Liver (tissue), 8 donors: ENCODE measurements at regions not wholly inside any gene's neighbourhood (a gene's known extent, or its start where the extent isn't known, plus 50 kb on each side); places are given as distances from the start of the nearest gene placed in this dataset.

Source experiments
- DNase-seq: peaks from one replicate; pipeline ENCODE4 v3.0.0-alpha.2; 2017; ENCODE audit warnings: low spot score
- H3K27ac ChIP-seq, 2 donors: one replicate each; pipeline ENCODE4 v1.7.0; 2013; ENCODE audit warnings: inconsistent platforms in 2 of 2, low read length in 2 of 2, control low read depth in 1 of 2, low read depth in 1 of 2, mild to moderate bottlenecking in 1 of 2
- H3K27me3 ChIP-seq, 4 donors: one replicate each; pipeline versions ENCODE4 v1.6.1 to v1.7.0; 2013; ENCODE audit warnings: low read length in 3 of 4, inconsistent platforms in 1 of 4, mild to moderate bottlenecking in 1 of 4, moderate library complexity in 1 of 4; ENCODE audit not compliant: control insufficient read depth in 4 of 4, insufficient read depth in 4 of 4
- H3K36me3 ChIP-seq, 4 donors: one replicate each; pipeline versions ENCODE4 v1.6.1 to v1.7.0; 2013; ENCODE audit warnings: low read length in 3 of 4, mild to moderate bottlenecking in 3 of 4, low read depth in 1 of 4, moderate library complexity in 1 of 4; ENCODE audit not compliant: control insufficient read depth in 4 of 4, insufficient read depth in 3 of 4
- H3K4me1 ChIP-seq, 4 donors: one replicate each; pipeline versions ENCODE4 v1.6.1 to v1.7.0; 2013; ENCODE audit warnings: low read length in 3 of 4, mild to moderate bottlenecking in 3 of 4, moderate library complexity in 1 of 4; ENCODE audit not compliant: control insufficient read depth in 4 of 4, insufficient read depth in 4 of 4
- H3K4me3 ChIP-seq, 3 donors: one replicate each; pipeline versions ENCODE4 v1.6.1 to v1.7.0; 2013; ENCODE audit warnings: low read length in 3 of 3, control low read depth in 1 of 3, low read depth in 1 of 3, mild to moderate bottlenecking in 1 of 3
- H3K9ac ChIP-seq, 2 donors: one replicate each; pipeline ENCODE4 v1.7.0; 2013; ENCODE audit warnings: low read length in 2 of 2, mild to moderate bottlenecking in 2 of 2, moderate library complexity in 2 of 2, control low read depth in 1 of 2, low read depth in 1 of 2
- H3K9me3 ChIP-seq, 4 donors: one replicate each; pipeline versions ENCODE4 v1.6.1 to v1.7.0; 2013; ENCODE audit warnings: low read length in 3 of 4; ENCODE audit not compliant: control insufficient read depth in 4 of 4
- EGR1 ChIP-seq, 2 donors: IDR thresholded peaks; 2 replicates each; pipeline ENCODE4 v1.6.1; 2016 to 2018; ENCODE audit warnings: antibody characterized with exemption in 2 of 2, low read depth in 2 of 2
- FOXA1 ChIP-seq: IDR thresholded peaks from 2 replicates; pipeline ENCODE4 v1.6.1; 2016; ENCODE audit warnings: antibody characterized with exemption
- FOXA2 ChIP-seq: IDR thresholded peaks from 2 replicates; pipeline ENCODE4 v1.6.1; 2016; ENCODE audit warnings: antibody characterized with exemption
- GABPA ChIP-seq, 2 donors: IDR thresholded peaks in 1 of 2; conservative IDR thresholded peaks in 1 of 2; 2 replicates each; pipeline ENCODE4 v1.6.1; 2016; ENCODE audit warnings: antibody characterized with exemption in 2 of 2, mild to moderate bottlenecking in 1 of 2, moderate library complexity in 1 of 2
- HNF4A ChIP-seq, 2 donors: conservative IDR thresholded peaks; 2 replicates each; pipeline ENCODE4 v1.6.1; 2016; ENCODE audit warnings: antibody characterized with exemption in 2 of 2, mild to moderate bottlenecking in 2 of 2
- HNF4G ChIP-seq: IDR thresholded peaks from 2 replicates; pipeline ENCODE4 v1.6.1; 2016; ENCODE audit warnings: antibody characterized with exemption
- JUND ChIP-seq, 2 donors: IDR thresholded peaks; 2 replicates each; pipeline ENCODE4 v1.6.1; 2016; ENCODE audit warnings: antibody characterized with exemption in 2 of 2
- NR2F2 ChIP-seq: IDR thresholded peaks from 2 replicates; pipeline ENCODE4 v1.6.1; 2016; ENCODE audit warnings: antibody characterized with exemption
- RXRA ChIP-seq, 2 donors: IDR thresholded peaks; 2 replicates each; pipeline ENCODE4 v1.6.1; 2017 to 2018; ENCODE audit warnings: antibody characterized with exemption in 2 of 2, mild to moderate bottlenecking in 1 of 2
- SP1 ChIP-seq: IDR thresholded peaks from 2 replicates; pipeline ENCODE4 v1.6.1; 2018; ENCODE audit warnings: antibody characterized with exemption, mild to moderate bottlenecking
- TAF1 ChIP-seq: conservative IDR thresholded peaks from 2 replicates; pipeline ENCODE4 v1.6.1; 2016; ENCODE audit warnings: antibody characterized with exemption, mild to moderate bottlenecking
- YY1 ChIP-seq: IDR thresholded peaks from 2 replicates; pipeline ENCODE4 v1.6.1; 2016; ENCODE audit warnings: antibody characterized with exemption, mild to moderate bottlenecking
- WGBS: extraction: QIAGEN DNeasy Blood & Tissue Kit; methylation state at CpG from one replicate; pipeline ENCODE4 v1.1.7; 2013; 5-methylcytosine and 5-hydroxymethylcytosine counted together
- TF ChIP-seq, protein P1 (sequence below): IDR thresholded peaks from 2 replicates; pipeline ENCODE4 v1.6.1; 2016; ENCODE audit warnings: antibody characterized with exemption
- TF ChIP-seq, protein P2 (sequence below): fragments of 150-350 bp; IDR thresholded peaks from 2 replicates; pipeline ENCODE4 v1.5.1; 2017; ENCODE audit warnings: improper control_type of control experiment, low read depth, low read length; ENCODE audit not compliant: missing input control
- TF ChIP-seq, protein P3 (sequence below): IDR thresholded peaks from 2 replicates; pipeline ENCODE4 v1.6.1; 2016; ENCODE audit warnings: antibody characterized with exemption, mild to moderate bottlenecking
- TF ChIP-seq, protein P4 (sequence below): IDR thresholded peaks from 2 replicates; pipeline ENCODE4 v1.6.1; 2016; ENCODE audit warnings: antibody characterized with exemption
- TF ChIP-seq, protein P5 (sequence below): IDR thresholded peaks from 2 replicates; pipeline ENCODE4 v1.6.1; 2016; ENCODE audit warnings: antibody characterized with exemption
- donor health status: healthy.
- donor health status: healthy.
- donor health status: healthy.
- donor health status: healthy.
- donor health status: healthy.

DNA sequence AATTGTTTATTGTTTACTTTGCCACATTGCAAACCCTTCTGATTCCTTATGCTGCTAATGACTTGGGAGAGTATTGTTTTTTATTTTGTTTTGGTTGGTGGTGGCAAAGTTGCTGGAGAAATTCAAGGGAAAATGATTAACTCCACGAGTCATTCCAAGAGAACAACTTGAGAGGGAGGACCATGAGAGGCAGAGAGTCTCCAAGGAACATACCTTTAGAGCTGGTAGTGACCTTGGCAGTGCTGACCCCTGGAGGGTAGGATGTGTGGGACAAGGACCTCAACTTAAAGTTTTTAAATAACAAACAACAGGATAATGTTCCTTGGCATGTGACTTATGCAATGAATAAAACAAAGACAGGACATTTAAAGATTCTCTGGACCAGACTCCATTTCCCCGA is 139.7 kb downstream of the LRRC70 start (continued):
- TF ChIP-seq, protein P1, sequence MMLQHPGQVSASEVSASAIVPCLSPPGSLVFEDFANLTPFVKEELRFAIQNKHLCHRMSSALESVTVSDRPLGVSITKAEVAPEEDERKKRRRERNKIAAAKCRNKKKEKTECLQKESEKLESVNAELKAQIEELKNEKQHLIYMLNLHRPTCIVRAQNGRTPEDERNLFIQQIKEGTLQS: no peak
- TF ChIP-seq HNF4G (no peak), TAF1 (no peak), HNF4A (conservative IDR thresholded peaks at IDR 0.05) (no peak)

DNA sequence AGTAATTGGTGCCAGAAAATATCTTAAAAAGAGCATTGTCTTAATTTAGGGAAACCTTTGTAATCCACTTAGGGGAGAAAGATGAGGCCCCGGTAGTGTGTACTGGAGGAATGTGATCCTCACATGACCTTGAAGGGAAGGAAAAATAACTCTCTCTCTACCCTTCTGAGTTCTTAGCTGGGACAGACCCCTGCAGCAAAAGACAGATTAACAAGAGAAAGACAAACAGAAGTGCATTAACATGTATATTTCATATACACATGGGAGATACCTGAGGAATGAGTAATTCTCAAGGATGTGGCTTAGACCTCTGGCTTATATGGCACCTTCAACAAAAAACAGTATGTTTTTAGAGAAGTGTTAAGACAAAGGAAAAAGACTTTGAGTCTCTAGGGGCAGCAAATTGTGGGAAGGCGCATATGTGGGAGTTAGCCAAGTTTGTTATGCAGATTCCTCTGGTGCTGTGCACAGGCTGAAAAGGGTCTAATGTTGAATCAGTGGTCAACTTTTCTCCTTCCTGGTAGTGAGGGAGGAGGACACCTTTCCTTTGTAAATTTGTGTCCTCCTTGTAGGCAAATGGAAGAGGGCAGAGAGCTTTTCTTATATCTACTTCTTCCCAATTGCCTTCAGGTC is 138.8 kb downstream of the LRRC70 start:
- Histone ChIP-seq H3K4me3 (no peak overlapping the region), H3K27ac (no peak overlapping the region), H3K36me3 (no peaks in the 10 kb centered on the region), H3K9ac (no peak overlapping the region), H3K4me1 (no peaks in the 10 kb centered on the region), H3K9me3 (no peaks in the 10 kb centered on the region), H3K27me3 (no peaks in the 10 kb centered on the region)
- DNase-seq: no peak
- WGBS: 85% methylated on average over 2 of the region's 2 CpGs
- TF ChIP-seq, protein P2, sequence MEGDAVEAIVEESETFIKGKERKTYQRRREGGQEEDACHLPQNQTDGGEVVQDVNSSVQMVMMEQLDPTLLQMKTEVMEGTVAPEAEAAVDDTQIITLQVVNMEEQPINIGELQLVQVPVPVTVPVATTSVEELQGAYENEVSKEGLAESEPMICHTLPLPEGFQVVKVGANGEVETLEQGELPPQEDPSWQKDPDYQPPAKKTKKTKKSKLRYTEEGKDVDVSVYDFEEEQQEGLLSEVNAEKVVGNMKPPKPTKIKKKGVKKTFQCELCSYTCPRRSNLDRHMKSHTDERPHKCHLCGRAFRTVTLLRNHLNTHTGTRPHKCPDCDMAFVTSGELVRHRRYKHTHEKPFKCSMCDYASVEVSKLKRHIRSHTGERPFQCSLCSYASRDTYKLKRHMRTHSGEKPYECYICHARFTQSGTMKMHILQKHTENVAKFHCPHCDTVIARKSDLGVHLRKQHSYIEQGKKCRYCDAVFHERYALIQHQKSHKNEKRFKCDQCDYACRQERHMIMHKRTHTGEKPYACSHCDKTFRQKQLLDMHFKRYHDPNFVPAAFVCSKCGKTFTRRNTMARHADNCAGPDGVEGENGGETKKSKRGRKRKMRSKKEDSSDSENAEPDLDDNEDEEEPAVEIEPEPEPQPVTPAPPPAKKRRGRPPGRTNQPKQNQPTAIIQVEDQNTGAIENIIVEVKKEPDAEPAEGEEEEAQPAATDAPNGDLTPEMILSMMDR: no peak
- TF ChIP-seq FOXA2: no peak
- TF ChIP-seq HNF4A (conservative IDR thresholded peaks at IDR 0.05): no peak
- no peak for TF ChIP-seq FOXA1
- TF ChIP-seq, protein P3, sequence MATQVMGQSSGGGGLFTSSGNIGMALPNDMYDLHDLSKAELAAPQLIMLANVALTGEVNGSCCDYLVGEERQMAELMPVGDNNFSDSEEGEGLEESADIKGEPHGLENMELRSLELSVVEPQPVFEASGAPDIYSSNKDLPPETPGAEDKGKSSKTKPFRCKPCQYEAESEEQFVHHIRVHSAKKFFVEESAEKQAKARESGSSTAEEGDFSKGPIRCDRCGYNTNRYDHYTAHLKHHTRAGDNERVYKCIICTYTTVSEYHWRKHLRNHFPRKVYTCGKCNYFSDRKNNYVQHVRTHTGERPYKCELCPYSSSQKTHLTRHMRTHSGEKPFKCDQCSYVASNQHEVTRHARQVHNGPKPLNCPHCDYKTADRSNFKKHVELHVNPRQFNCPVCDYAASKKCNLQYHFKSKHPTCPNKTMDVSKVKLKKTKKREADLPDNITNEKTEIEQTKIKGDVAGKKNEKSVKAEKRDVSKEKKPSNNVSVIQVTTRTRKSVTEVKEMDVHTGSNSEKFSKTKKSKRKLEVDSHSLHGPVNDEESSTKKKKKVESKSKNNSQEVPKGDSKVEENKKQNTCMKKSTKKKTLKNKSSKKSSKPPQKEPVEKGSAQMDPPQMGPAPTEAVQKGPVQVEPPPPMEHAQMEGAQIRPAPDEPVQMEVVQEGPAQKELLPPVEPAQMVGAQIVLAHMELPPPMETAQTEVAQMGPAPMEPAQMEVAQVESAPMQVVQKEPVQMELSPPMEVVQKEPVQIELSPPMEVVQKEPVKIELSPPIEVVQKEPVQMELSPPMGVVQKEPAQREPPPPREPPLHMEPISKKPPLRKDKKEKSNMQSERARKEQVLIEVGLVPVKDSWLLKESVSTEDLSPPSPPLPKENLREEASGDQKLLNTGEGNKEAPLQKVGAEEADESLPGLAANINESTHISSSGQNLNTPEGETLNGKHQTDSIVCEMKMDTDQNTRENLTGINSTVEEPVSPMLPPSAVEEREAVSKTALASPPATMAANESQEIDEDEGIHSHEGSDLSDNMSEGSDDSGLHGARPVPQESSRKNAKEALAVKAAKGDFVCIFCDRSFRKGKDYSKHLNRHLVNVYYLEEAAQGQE: no peak
- TF ChIP-seq EGR1 (IDR thresholded peaks at IDR 0.05; ENCODE audit: low read depth in 2 of 2): no peak
- TF ChIP-seq GABPA (IDR thresholded peaks at IDR 0.05 in 1 of 2, conservative IDR thresholded peaks at IDR 0.05 in 1 of 2): no peak
- TF ChIP-seq JUND (IDR thresholded peaks at IDR 0.05): no peak
- TF ChIP-seq, protein P4, sequence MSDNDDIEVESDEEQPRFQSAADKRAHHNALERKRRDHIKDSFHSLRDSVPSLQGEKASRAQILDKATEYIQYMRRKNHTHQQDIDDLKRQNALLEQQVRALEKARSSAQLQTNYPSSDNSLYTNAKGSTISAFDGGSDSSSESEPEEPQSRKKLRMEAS: no peak
- TF ChIP-seq RXRA (IDR thresholded peaks at IDR 0.05): no peak
- TF ChIP-seq HNF4G: no peak
- TF ChIP-seq, protein P1: no peak

DNA sequence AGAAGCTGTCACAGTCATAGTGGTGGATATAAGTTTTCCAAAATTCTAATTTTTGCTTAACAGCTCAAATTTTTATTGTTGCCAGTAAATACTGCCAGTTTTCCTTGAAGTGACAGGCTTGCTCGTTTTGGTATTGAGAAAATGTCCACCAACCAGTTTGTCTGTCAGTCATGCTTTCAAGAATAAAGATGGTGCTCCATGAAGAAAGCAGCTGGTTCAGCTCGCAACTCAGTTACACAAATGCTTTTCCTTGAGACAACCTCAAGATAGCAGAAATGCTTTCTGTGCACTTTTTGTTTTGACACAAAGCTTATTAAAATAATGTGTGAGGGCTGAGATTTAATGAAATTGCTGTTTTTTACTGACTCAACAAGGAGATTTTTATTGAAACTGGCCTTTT is 135.7 kb downstream of the LRRC70 start:
- H3K4me3 ChIP-seq: no peak overlapping the region
- no peak for DNase-seq
- no peak overlapping the region for H3K27ac ChIP-seq
- WGBS: 74% methylated on average over 2 of the region's 2 CpGs
- H3K27me3 ChIP-seq: no peaks in the 10 kb centered on the region
- no peaks in the 10 kb centered on the region for H3K4me1 ChIP-seq
- no peak overlapping the region for H3K9ac ChIP-seq
- H3K9me3 ChIP-seq: no peaks in the 10 kb centered on the region
- no peaks in the 10 kb centered on the region for H3K36me3 ChIP-seq
- TF ChIP-seq, protein P5, sequence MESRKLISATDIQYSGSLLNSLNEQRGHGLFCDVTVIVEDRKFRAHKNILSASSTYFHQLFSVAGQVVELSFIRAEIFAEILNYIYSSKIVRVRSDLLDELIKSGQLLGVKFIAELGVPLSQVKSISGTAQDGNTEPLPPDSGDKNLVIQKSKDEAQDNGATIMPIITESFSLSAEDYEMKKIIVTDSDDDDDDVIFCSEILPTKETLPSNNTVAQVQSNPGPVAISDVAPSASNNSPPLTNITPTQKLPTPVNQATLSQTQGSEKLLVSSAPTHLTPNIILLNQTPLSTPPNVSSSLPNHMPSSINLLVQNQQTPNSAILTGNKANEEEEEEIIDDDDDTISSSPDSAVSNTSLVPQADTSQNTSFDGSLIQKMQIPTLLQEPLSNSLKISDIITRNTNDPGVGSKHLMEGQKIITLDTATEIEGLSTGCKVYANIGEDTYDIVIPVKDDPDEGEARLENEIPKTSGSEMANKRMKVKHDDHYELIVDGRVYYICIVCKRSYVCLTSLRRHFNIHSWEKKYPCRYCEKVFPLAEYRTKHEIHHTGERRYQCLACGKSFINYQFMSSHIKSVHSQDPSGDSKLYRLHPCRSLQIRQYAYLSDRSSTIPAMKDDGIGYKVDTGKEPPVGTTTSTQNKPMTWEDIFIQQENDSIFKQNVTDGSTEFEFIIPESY: no peak
- TF ChIP-seq RXRA (IDR thresholded peaks at IDR 0.05) (no peak), GABPA (IDR thresholded peaks at IDR 0.05 in 1 of 2, conservative IDR thresholded peaks at IDR 0.05 in 1 of 2) (no peak), FOXA2 (no peak), FOXA1 (no peak), HNF4G (no peak), TAF1 (no peak), NR2F2 (no peak), HNF4A (conservative IDR thresholded peaks at IDR 0.05) (no peak), YY1 (no peak), EGR1 (IDR thresholded peaks at IDR 0.05; ENCODE audit: low read depth in 2 of 2) (no peak), SP1 (no peak)
- TF ChIP-seq, protein P4: no peak
- TF ChIP-seq, protein P3: no peak
